NT2/D1 (cell line): ENCODE measurements at regions not wholly inside any gene's neighbourhood (a gene's known extent, or its start where the extent isn't known, plus 50 kb on each side); places are given as distances from the start of the nearest gene placed in this dataset.

Experiments used
- SUZ12 ChIP-seq: IDR thresholded peaks from 2 replicates; pipeline ENCODE4 v1.6.1; 2011; ENCODE audit not compliant: insufficient read length, insufficient read depth; ENCODE audit errors: extremely low read depth
- ZNF274 ChIP-seq: IDR thresholded peaks from 2 replicates; pipeline ENCODE4 v1.6.1; 2011; ENCODE audit warnings: mild to moderate bottlenecking, low read depth, low read length

DNA sequence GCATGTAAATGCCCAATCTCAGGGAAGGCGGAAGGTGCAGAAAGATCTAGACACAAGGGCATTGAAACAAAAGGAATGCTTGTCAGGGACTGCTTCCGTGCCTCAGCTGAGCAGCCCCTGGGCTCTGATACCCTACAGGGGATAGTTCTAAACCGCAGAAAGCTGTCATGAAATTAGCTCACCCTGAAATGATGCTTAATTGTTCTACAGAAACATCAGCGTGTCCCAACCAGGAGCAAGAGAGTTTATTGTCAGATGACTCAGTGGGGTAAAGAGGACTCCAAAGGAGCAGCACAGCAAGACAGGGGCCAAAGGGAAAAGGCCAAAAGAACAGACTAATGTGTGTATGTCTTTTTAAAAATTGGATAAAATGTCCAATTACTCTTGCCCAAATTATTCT lies 258.4 kb upstream of the JARID2 start:
- TF ChIP-seq ZNF274 (no peak), SUZ12 (no peak)
